GM19372 (cell line): ENCODE measurements at regions not wholly inside any gene's neighbourhood (a gene's known extent, or its start where the extent isn't known, plus 50 kb on each side); places are given as distances from the start of the nearest gene placed in this dataset.

Experiments
- ATAC-seq: cut with Tn5 transposase; IDR thresholded peaks from one replicate; pipeline ENCODE4 v1.9.1; 2021; ENCODE audit warnings: mild to moderate bottlenecking, low read depth, moderate library complexity; ENCODE audit not compliant: unreplicated experiment

DNA sequence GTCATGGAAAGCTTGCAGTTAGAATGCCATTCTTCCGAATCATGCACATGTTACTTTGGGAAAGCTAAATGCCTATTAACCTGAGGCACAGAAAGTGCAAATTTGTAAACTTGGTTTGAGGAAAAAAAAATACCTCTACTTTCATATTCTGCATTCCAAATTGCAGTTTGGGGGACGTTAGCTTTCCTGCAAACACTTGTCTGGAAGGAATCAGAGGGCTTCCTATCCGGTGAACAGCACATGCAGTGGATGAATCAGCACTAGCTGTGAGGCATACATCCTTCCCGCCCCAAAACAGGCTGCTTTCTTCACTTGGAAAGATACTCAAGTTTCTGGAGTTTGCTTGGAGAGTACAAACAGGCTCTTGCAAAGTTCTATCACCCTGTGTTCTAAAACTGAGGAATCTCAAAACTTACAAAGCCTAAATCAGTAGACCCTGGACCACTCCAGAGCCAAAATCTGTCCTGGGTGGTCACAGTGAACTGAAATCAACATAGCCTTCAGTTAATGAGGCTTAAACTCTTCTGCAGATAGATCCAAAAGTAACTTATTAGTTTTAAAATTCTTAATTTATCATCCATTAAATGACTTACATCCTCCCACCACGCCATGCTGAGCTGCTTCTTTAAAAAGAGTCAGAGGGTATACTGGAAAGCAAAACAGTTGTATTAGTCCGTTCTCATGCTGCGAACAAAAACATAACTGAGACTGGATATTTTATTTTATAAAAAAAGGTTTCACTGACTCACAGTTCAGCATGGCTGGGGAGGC is 802.3 kb upstream of the ARGLU1 start:
- no peak for ATAC-seq

DNA sequence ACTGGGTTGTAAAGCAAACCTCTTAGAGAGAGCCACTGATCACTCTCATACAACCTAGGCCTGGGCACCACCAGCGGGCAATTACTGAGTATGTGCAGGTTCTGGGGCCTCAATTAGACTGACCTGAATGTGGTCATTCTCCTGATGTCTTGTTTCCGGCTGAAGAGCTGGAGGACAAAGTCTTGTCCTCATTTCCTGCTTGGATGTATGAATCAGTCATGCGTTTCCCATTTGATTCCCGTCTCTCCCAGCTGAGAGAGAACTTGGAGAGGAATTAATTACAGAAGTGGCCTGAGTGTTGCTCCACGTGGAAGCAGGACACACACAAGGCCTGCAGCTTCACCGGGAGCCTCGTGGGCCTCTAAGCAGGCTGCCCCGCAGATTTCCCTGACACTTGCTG is 799.3 kb upstream of the ARGLU1 start:
- no peak for ATAC-seq

DNA sequence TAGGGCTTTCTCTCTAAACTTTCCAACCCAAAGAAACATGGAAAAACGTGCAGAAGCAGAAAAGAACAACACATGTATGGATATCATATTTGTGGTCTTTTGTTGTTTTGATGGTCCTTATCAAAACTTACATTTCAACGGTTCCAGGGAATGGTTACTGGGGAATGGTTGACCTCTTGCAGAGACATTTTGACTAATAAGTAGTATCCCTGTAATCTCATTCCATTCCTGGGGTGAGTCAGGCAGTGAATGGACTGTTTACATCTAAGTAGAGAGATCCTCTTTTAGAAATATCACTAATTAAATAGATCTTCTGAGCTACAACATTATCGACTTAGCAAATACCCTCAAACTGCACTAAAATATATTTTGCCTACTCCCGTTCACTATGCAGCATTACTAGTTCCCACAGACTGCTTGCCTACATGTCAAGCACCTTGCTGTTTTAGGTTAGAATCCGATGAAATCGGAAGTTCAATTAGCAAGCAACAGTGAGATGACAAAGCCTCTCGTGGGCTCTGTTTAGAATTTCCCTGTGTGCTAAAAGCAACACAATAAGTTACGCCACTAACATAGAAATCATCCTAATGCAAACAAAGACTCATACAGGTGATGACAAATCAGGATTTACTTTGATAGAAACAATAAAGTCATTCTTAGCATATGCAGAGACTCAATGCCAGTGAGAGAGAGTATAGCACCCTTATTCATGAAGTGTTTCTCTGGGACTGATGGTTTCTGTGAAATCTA is 797.7 kb upstream of the ARGLU1 start:
- ATAC-seq = no peak

DNA sequence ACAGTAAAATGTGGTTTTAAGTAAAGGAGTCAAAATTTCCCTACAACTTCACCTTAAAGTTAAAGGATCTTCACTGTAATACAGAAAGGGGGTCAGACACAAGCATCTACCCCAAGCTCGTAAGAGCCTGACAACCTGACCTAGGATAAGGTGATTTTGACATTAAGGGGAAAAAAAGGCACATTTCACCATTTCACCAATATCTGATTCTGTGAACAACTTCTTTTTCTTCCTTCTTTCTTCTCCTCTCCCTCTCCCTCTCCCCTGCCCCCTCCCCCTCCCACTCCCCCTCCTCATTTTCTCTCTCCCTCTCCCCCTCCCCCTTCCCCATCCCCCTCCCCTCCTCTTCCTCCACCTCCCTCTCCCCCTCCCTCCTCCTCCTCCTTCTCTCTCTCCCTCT is 796.7 kb upstream of the ARGLU1 start:
- no peak for ATAC-seq

DNA sequence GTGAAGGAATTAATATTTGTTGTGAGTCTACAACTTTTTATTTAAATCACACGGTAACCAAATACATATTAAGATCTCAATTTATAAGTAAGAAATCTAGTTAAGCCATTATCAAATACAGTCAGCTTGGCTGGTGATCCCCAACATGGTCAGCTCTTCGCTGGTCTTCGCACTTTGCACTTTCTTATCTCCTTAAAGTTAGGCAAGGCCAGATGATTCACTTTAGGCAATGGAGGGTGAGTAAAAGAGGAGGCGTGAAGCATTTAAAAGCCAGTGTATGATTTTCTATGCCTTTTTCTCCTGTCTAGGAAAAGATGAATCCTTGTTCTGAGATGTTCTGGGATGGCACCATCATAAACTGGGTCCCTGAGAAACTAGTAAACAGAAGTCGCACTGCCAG is 793.7 kb upstream of the ARGLU1 start:
- ATAC-seq = no peak

DNA sequence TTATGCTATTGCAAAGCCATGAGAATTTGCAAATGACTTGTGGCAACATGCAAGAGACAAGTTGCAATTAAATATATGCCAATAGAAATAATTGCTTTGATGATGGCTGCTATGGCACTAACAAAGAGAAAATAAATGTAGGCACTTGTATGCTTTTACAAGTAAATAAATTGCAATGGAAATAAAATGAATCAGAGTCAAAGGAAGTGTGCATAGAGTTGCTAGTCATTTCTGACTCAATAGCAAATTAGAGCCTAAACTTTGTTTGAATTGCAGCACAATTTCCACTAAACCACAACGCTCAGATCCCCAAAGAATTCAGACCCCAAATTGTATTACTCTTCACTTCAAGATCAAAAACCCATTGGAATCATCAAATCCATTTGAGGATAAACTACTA is 792.1 kb upstream of the ARGLU1 start:
- no peak for ATAC-seq

DNA sequence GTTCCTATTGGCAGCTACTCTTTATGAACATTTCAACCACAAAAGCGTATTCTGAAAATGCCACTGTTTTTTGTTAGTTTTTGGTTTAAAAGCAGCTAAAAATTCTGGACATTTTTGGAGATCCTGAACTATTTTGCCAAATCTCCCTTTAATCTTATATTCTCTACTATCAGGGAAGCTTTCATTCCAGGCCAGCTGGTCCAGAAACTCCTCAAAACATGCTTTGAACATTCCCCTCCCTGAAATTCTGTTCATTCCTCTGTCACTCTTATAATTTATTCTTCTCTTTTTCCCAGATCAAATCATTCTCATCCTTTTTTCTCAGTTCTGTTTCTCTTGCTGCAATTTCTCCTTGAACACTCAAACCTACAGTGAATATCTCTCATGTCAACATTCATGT is 790.9 kb upstream of the ARGLU1 start:
- ATAC-seq = no peak

DNA sequence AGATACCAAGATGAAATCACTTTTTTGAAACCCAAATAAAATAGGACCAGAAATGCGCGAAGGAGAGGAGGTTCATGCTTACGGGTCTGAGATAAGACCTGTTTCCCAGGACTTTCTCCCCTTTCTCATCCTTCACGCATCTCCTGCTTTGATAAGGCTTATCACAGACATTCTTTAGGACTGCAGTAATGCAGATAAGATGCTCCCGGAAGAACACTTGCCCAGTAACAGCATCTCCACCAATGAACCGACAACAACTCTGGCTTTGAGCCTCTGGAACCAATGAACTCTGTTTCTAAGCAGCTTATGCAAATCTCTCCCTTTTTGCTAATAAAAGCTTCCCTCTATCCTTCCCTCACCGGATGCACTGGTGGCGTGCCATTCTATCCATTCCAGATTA is 783.4 kb upstream of the ARGLU1 start:
- ATAC-seq = no peak

DNA sequence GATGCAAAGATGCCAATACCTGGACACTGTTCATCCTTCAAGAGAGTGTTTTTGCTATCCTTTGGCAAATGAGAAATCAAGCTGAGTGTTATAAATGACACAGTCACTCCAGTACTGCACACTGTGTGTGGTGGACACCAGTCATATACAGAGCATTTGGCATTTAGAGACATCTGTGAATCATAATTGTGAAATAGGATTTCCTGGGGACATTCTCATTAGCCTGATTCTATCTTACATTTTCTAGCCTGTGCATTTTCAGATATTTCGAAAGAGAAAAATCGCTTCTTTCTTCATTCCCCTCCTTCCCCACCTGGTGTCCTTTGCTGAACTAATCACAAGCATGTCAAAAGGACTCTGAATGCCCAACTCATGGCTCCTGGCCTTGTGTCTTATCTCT is 781.0 kb upstream of the ARGLU1 start:
- no peak for ATAC-seq

DNA sequence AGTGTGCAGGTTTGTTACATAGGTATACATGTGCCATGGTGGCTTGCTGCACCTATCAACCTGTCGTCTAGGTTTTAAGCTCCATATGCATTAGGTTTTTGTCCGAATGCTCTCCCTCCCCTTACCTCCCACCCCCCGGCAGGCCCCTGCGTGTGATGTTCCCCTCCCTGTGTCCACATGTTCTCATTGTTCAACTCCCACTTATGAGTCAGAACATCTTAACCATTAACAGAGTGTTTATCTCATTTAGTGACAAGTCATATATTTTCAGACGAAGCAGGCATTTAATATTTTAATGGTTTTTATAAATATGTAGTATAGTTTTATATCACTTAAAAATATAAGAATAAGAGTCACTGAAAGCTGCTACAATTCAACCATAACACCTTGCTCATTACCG is 780.5 kb upstream of the ARGLU1 start:
- ATAC-seq = no peak

DNA sequence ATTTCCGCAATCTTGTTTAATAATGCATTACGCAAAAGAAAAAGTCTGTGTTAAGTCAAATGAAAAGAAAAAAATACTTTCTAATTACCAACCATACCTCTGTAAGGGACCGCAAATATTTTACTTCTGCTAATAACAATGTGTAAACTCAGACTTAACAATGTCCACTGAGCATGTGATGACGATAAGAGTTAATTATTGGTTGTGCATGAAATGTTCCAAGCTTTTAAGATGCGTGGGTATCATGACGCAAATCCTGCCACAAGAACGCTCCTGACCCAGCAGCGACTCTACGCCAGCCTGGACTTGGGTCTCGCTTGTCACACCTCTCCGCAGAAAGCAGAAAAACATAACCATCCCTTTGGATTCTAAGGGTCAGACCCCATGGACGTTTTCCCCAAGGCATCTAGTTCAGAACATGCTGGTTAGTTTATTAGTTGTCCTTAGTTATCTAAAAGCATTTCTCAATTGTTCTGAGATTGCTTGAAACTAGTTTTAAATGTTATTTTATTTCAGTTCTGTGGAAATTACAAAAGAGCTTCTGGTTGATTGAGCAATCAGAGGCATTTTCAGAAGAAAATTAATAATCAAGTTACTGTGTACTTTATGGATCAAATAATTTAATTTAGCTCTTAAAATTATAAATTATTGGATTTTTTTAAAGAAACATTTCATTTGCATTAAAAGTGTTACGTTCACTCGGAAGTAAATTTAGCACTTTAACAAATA is 779.9 kb upstream of the ARGLU1 start:
- ATAC-seq = no peak

DNA sequence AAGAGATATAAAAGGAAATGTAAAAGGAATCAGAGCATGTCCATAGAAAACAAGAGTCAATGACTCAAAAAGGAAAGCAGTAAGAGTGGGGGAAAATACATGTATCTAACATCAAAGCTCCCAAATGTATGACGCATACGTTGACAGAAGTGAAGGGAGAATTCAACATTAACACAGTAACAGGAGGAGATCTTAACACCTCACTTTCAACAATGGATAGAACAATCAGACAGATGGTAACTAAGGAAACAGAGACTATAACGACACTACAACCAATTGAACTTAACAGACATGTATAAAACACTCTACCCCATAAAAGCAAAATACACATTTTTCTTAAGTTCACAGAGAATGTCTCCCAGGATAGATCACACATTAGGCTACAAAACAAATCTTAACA is 774.8 kb upstream of the ARGLU1 start:
- ATAC-seq = no peak

DNA sequence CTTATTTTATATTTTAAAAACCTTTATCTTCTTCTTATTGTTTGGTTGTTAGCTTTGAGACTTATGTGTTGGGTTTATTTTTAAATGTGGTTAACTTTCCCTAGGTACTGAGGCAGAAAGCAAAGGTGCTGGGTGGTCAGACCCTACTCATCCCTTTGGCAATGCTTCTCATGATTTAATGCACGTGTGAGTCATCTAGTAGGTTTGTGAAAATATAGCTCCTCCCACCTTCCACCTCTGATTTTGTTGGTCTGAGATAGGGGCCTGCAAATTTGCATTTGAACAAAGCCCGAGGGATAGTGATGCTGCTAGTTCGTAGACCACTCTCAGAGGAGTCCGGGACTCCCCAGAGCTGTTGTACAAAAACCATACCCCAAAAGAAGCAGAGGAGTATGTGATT is 771.3 kb upstream of the ARGLU1 start:
- ATAC-seq = no peak

DNA sequence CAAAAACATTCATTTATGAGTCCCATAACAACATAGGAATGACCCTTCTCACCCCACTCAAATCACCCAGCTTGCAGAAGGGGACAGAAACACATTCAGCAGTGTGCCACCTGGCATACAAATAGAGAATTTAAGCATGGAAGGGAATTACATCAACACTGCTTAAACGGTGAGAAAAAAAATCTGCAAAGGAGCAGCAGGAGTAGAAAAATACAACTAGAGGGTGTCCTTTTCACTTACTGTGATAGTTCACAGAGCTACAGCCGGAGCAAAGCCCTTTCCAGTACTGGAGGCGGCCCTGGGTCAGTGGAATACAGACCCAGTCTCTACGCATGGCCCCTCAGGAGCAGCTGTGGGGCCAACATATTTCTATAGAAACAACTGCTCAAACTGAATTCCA is 764.3 kb upstream of the ARGLU1 start:
- ATAC-seq = no peak

DNA sequence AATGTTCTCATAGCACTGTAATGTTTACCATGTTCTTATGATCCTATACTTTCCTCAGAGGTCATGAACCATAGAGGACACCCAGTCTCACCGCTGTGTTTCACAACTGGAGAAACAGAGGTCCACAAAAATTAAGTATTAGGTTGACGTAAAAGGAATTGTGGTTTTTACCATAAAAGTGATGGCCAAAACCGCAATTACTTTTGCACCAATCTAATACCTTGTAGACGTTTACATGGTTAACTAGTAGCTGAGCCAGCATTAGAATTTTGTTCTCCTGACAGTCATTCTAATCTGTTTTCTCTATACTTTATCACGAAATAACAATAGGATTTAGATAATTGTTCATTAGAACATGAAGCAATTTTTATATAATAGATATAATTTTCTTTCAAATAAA is 763.4 kb upstream of the ARGLU1 start:
- no peak for ATAC-seq

DNA sequence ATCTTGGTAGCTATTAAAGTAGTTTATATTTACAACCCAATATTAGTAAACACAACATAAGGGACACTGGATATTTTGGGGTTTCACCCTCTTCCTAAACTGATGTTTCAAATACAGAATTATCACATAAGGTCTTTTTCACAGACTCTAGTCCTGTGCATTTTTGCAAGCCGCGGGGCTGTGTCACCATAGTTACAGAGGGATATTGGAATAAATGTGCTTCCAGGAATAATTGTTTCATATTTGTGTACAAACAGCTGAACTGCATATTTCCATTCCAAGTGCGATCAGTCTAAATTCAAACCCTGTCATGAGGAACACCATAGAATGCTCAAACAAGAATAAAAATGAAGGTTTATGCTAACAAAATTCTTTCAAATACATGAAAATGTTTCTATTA is 762.5 kb upstream of the ARGLU1 start:
- ATAC-seq = no peak

DNA sequence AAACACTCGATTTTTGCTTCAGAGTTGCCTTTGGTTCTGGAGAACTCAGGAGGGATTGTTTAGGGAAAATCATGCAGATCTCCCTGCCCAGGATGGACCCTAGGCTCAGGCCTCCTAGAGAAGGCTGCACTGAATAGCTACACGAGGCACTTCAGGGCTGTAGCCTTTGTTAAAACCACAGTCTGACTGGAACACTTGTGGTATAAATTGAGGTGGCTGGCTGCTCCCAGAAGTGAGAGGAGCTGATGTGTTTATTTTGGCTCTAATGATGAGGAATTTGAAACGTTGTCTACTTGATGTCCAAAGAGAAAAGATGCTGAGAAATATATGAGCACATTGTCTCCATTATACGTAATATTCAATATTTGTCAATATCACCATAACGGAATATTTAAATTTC is 762.1 kb upstream of the ARGLU1 start:
- ATAC-seq = no peak

DNA sequence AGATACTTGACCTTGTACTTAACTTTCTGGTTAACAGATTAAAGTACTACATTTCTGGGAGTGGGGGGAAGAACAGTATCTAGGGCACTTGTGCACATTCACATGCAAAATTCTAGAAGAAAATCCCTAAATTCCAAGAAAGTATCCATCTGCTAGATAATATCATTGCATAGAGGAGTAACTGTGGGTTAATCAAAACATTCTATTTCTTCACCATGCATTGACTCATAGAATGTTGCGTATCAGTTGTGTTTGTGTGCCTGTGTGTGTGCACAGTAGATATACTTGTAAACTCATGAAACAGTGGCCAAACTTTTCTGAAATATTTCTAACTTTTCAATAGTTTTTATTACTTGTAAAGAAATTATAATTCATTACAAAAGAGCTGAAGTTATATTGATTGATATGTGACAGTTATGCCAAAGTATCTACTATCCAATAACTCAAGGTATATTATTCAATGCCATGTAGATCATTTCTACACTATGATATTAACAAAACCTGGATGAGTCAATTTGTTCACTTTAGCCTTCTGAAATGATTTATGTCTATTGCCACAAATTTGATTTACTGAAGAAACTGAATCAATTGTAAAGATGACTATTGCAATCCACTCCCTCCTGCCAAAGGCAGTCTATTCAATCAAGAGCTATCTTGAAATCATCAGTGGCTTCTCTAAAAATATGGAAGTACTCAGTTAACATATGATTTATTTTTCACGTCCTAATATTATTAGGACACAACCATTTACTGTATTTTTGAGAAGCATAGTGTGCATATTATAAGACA is 756.7 kb upstream of the ARGLU1 start:
- no peak for ATAC-seq

DNA sequence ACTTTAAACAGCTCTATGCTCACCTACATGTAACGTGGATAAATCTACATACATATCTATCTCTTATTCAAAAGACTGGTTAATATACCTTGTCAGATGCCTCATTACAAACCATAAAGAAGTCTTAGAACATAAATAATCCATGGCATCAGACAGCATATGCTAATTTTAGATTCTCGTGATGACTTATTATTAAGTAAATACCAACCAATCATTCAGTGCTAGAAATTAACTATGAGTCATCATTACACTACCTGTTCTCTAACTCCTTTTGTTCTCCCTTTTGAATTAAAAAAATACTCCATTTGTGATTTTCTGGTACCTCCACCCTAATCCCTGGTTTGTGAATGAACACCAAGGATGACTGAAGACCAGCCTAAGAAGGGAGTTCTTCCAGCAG is 754.3 kb upstream of the ARGLU1 start:
- no peak for ATAC-seq

DNA sequence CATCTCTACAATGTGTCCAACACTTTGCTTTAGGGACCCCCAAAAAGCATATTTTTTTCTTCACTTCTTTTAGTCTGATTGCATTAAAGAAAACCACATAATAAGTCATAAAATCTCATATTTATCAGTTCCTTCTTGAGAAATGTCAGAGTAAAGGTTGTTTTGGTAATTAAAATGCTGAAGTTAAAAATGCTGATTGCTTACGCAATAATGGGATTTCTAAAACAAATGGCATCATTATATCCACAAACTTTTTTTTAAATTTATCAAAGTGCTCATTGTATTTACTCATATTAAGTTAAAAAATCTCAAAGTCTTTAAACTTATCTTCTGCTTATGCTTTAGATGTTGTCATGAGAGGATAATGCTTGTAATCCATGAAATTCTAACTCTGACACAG is 737.2 kb upstream of the ARGLU1 start:
- ATAC-seq = no peak
